ENCODE measurements at regions not wholly inside any gene's neighbourhood (a gene's known extent, or its start where the extent isn't known, plus 50 kb on each side); places are given as distances from the start of the nearest gene placed in this dataset.
"Not testable (repeated sequence)": the region's sequence is repeated elsewhere in the genome, so short reads cannot be mapped to it uniquely, and the experiment has no call there.

DNA sequence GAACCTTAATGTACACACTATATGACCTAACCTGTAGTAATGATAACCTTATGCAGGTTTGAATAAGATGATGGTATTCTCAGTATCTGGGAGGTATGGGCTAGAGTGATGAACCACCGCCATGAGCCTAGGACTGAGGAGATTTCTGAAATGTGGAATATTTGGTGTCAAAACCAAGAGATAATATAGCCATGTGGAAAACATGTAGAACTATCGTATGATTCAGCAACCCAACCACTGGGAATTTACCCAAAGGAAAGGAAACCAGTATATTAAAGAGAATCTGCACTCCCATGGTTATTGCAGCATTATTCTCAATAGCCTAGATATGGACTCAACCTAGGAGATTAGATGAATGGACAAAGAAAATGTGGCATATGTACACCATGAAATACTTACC is 271.7 kb upstream of the BTG1 start:
- FAIRE-seq = no peak

DNA sequence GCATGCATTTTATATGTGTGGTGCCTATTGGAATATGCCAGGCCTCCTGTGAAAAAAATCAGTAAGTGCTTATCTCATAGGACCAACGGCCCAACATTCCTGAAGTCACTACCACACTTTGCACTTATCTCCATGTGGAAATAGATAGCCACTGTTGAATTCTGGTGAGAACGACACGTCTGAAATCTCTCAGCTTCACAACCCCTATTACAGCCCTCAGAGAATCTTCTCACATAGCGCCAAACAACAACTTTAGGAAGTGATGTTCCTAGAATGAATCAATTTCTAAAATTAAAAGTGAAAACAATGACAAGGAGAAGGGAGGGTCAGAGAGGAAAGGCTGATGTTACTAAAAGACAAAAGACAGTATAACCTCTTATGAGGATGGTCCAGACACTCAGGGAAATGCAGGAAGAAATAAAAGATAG is 270.8 kb upstream of the BTG1 start:
- FAIRE-seq = no peak

DNA sequence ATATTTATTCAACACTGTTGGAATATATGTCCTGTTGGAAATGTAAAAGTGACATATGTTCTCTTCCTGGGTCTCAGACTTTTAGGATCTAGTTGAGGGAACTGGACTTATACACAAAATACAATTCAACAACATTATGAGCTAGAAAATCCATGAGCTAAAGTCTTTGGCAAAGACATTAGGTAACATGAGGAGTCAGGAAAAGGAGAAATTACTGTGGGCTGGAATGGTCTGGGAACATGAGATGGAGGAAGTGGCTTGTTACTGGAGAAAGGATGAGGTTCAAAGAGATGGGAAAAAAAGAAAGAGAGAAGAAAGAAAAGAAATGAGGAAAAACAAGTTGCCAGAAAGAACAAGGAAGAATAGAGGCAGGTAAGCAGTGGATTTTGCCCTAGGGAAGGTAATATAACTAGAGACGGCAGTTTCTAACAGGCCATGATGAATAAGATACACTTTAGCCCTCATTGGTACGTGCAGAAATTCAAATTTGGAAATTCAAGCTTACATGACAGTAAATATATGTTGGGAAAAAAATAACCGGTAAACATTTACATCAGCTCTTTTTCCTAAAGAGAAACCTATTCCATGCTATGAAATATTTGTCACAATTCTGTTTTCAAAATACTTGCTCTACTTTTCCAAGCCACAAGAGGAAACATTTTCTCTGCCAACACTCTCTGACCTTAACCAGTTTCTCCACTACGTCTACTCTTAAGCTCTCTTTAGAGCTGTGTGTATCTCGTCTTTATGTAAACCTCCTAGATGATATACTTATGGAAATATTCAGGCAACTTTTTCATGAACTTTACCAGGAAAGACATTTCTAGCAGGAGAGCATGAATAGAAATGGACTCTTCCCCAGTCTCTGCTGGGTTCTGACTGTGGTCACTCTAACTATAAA is 268.8 kb upstream of the BTG1 start:
- no peak for FAIRE-seq

DNA sequence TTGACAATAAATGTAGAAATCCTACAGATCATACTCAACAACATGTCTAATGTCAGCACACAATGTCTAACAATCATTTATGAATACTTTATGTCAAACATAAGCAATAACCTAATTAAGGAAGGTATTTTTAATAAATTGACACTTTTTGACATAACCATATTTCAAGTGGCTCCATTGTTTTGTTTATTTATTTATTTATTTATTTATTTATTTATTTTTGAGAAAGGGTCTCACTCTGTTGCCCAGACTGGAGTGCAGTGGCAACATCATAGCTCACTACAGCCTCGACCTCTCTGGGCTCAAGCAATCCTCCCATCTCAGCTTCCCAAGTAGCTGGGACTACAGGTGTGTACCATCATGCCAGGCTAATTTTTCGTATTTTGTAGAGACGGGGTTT is 267.6 kb upstream of the BTG1 start:
- no peak for FAIRE-seq

DNA sequence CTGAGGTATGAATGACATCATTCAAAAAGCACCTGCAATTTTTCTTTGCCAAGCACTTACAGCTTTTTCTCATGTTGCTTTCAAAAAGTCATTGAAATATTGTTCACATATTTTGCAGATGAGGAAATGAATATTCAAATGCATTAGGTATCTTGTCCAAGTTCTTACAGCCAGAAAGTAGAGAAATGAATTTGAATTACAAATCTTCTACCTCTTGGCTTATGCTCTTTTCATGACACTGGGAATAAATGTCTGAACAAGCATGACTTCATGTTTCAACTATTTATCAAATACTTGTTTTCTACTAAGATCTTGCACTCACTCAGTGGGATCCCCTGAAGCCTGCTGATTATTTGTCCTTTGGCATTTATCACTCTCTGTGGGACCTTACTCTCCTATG is 267.2 kb upstream of the BTG1 start:
- no peak for FAIRE-seq

- no peak for FAIRE-seq
Observed at GRCh38 chr12:92411687-92412086, 266.0 kb upstream of the BTG1 start.

DNA sequence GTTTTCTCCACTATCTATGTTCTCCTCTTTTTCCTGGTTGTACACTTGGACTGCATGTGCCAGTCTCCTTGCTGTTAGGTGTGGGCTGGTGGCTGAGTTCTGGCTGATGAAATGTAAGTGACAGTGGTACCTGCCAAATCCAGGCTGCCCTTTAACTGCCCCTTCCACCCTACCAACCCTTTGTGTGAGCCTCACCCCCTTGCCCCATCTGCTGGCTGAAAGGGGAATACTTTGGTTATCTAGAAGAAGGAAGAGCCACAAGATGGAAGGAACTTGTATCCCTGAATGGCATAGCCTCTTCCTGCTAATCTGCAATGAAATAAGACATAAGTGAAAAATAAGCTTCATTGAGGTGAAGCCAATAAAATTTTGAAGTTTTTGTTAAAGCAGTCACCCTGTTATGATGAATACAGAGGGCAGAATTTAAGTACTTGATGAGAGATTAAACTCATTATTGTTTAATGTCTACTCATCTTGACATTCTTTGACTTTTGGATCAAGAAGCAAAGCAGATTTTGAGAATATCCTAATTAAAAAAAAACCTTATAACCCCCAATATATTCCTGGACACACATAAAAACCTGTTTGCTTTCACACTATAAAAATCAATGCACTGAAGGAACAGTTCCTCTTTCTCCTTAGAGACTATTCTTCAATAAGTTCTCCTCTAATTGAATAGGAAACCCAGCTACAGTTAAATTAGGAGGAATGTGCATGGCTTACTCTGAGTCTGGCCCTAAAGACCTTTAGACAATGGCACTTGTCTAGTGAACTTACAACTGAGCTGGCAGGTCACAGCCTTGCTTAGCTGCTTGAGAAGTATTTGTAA is 262.6 kb upstream of the BTG1 start:
- no peak for FAIRE-seq

DNA sequence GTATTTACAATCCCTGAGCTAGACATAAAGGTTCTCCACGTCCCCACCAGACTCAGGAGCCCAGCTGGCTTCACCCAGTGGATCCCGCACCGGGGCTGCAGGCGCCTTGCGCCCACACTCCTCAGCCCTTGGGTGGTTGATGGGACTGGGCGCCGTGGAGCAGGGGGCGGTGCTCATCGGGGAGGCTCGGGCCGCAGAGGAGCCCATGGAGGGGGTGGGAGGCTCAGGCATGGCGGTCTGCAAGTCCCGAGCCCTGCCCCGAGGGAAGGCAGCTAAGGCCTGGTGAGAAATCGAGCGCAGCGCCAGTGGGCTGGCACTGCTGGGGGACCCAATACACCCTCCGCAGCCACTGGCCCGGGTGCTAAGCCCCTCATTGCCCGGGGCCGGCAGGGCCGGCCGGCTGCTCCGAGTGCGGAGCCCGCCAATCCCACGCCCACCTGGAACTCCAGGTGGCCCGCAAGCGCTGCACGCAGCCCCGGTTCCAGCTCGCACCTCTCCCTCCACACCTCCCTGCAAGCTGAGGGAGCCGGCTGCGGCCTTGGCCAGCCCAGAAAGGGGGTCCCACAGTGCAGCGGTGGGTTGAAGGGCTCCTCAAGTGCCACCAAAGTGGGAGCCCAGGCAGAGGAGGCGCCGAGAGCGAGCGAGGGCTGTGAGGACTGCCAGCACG is 260.9 kb upstream of the BTG1 start:
- FAIRE-seq = not testable (repeated sequence)

- FAIRE-seq = not testable (repeated sequence)
Observed at GRCh38 chr12:92405801-92406251, 260.2 kb upstream of the BTG1 start.

DNA sequence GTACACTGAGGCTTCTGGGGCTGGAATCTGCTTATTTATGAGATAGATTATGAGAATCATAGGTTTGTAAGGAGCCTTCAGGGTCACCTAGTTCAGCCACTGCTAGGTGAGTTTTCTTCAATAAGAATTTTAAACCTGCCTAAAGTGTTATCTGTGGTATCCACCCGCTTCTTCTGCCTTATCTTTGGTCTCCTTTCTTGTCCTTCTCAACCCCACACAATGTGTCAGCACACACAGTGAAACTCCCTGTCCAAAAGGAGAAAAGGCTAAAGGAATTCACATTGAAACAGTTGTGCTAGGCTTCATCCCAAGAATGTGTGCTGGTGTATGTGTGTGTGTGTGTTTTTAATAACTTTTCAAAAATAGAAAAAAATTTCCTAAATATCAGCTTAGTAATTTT is 259.3 kb upstream of the BTG1 start:
- no peak for FAIRE-seq

DNA sequence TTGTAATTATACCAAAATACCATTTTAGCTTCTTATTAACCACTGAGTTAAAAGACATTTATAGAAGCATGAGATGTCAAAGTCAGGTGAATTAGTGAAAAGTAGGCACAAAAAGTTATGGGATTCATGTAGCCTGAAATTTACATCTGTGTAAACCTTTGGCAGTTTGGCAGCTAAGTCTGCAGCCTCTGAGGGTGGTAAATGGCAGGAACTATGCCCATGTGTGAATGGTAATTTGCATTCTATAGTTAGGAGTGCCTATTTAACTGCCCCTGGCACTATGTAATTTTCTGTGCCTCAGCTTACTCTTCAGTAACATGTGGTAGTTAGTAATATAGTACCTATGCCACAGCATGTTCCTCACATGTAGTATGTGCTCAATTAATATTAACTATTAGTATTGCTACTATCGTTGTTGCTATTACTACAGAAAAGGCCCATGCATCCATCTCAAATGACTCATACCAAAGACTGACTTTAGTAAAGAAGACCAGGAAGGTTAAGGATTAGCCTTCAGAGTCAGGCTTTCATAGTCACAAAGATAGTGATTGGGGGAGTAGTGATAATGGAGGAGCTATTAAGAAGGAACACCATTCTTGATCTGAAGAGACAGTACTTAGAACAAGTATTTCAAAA is 258.7 kb upstream of the BTG1 start:
- FAIRE-seq = no peak

- FAIRE-seq = no peak
Observed at GRCh38 chr12:92403210-92404175, 257.8 kb upstream of the BTG1 start.

GRCh38 chr12:92402415-92402814 is 256.8 kb upstream of the BTG1 start:
- no peak for FAIRE-seq

- no peak for FAIRE-seq
Observed at GRCh38 chr12:92400006-92400405, 254.4 kb upstream of the BTG1 start.

GRCh38 chr12:92398565-92399309 is 253.1 kb upstream of the BTG1 start:
- no peak for FAIRE-seq

- no peak for FAIRE-seq
Observed at GRCh38 chr12:92396647-92397252, 251.1 kb upstream of the BTG1 start.

DNA sequence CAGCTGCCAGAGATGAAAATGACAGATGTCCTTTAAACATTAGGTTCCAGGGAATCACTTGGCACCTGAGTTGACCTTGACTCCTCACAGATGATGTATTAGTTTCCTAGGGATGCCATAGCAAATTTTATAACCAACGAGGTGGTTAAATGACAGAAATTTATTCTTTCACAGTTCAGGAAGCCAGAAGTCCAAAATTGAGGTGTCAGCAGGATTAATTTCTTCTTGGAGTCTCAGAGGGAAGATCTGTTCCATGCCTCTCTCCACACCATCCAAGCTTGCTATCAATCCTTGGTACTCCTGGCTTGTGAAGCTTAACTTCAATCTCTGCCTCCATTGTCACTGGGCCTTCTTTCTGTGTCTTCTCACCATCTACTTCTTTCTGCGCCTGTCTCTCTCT is 249.7 kb upstream of the BTG1 start:
- no peak for FAIRE-seq

GRCh38 chr12:92394895-92395294 is 249.2 kb upstream of the BTG1 start:
- no peak for FAIRE-seq

GRCh38 chr12:92393504-92393903 is 247.9 kb upstream of the BTG1 start:
- FAIRE-seq = no peak

DNA sequence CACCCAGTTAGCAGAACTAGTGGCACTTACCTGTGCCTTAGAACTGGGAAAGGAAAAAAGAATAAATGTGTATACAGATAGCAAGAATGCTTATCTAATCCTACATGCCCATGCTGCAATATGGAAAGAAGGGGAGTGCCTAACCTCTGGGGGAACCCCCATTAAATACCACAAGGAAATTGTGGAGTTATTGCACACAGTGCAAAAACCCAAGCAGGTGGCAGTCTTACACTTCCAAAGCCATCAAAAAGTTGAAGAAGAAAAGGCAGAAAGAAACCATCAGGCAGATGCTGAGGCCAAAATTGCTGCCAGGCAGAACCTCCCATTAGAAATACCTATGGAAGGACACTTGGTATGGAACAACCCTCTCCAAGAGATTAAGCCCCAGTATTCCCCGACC is 246.1 kb upstream of the BTG1 start:
- not testable (repeated sequence) for FAIRE-seq

Measured in islet of Langerhans (tissue), 1 donor.